ENCODE measurements at regions not wholly inside any gene's neighbourhood (a gene's known extent, or its start where the extent isn't known, plus 50 kb on each side); places are given as distances from the start of the nearest gene placed in this dataset.

DNA sequence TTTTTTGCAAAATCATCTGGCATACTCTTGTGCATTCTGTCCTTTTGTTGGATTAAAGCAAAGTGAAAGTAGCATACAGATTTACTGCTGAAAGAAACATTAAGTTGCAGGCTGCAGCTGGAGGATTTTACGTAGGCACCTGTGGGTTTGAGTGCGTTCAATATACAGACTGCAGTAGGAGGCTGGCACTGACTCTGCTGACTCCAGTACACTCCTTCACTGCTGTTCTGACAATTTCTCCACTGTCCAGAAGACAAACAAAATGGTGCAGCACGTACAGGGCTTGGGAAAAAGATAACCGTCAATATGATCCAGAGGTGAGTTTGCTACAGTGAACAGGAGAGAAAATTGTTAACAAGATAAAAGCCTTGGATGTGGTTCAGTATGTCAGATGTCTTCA lies 73.3 kb downstream of the TANC2 start:
- H3K36me3 Mint-ChIP-seq (ENCODE audit: insufficient read depth), result no peaks in the 10 kb centered on the region
- DNase-seq (ENCODE audit: low spot score, unreplicated experiment), result no peak
- H3K4me3 Mint-ChIP-seq (ENCODE audit: low read depth), result no peak overlapping the region
- TF ChIP-seq, protein P1, sequence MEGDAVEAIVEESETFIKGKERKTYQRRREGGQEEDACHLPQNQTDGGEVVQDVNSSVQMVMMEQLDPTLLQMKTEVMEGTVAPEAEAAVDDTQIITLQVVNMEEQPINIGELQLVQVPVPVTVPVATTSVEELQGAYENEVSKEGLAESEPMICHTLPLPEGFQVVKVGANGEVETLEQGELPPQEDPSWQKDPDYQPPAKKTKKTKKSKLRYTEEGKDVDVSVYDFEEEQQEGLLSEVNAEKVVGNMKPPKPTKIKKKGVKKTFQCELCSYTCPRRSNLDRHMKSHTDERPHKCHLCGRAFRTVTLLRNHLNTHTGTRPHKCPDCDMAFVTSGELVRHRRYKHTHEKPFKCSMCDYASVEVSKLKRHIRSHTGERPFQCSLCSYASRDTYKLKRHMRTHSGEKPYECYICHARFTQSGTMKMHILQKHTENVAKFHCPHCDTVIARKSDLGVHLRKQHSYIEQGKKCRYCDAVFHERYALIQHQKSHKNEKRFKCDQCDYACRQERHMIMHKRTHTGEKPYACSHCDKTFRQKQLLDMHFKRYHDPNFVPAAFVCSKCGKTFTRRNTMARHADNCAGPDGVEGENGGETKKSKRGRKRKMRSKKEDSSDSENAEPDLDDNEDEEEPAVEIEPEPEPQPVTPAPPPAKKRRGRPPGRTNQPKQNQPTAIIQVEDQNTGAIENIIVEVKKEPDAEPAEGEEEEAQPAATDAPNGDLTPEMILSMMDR (IDR thresholded peaks at IDR 0.05; ENCODE audit: unreplicated experiment), result no peak
- H3K27me3 Mint-ChIP-seq, result no peaks in the 10 kb centered on the region
- no peak overlapping the region for H3K27ac Mint-ChIP-seq
- peaks cover under 1% of the 10 kb centered on the region for H3K9me3 Mint-ChIP-seq (ENCODE audit: low read depth)
- peaks cover 12% of the 10 kb centered on the region for H3K4me1 Mint-ChIP-seq (ENCODE audit: low read depth)

GRCh38 chr17:63039899-63040602 lies 74.0 kb downstream of the TANC2 start:
- H3K27me3 Mint-ChIP-seq, result no peaks in the 10 kb centered on the region

DNA sequence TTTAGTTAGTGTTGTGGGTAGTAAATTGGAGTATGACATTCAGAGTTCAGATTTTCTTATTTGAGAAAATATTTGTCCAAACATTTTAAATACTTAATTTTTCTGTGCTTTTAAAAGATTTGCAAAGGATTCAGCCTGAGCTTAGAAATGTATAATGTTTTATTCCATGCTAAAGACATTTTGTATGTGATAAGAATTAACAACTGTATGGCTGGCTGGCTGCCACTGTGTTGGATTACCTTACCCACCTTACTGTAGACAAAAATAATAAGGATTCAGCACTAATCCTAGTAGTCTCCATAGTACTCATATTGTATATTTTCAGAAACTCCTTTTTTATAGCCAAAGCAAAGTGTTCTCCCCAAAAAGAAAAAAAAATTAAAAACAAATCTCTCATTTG lies 74.8 kb downstream of the TANC2 start:
- peaks cover 12% of the 10 kb centered on the region for H3K4me1 Mint-ChIP-seq (ENCODE audit: low read depth)
- TF ChIP-seq, protein P1 (IDR thresholded peaks at IDR 0.05; ENCODE audit: unreplicated experiment), result no peak
- H3K4me3 Mint-ChIP-seq (ENCODE audit: low read depth), result no peak overlapping the region
- no peaks in the 10 kb centered on the region for H3K27me3 Mint-ChIP-seq
- no peaks in the 10 kb centered on the region for H3K36me3 Mint-ChIP-seq (ENCODE audit: insufficient read depth)
- H3K27ac Mint-ChIP-seq, result no peak overlapping the region
- no peaks in the 10 kb centered on the region for H3K9me3 Mint-ChIP-seq (ENCODE audit: low read depth)
- DNase-seq (ENCODE audit: low spot score, unreplicated experiment), result no peak

More at GRCh38 chr17:63039899-63040602, 74.0 kb downstream of the TANC2 start:
- TF ChIP-seq, protein P1 (IDR thresholded peaks at IDR 0.05; ENCODE audit: unreplicated experiment), result no peak
- H3K27ac Mint-ChIP-seq, result no peak overlapping the region
- H3K36me3 Mint-ChIP-seq (ENCODE audit: insufficient read depth), result no peaks in the 10 kb centered on the region
- H3K4me3 Mint-ChIP-seq (ENCODE audit: low read depth), result no peak overlapping the region
- DNase-seq (ENCODE audit: low spot score, unreplicated experiment), result no peak
- peaks cover 12% of the 10 kb centered on the region for H3K4me1 Mint-ChIP-seq (ENCODE audit: low read depth)
- H3K9me3 Mint-ChIP-seq (ENCODE audit: low read depth), result no peaks in the 10 kb centered on the region

DNA sequence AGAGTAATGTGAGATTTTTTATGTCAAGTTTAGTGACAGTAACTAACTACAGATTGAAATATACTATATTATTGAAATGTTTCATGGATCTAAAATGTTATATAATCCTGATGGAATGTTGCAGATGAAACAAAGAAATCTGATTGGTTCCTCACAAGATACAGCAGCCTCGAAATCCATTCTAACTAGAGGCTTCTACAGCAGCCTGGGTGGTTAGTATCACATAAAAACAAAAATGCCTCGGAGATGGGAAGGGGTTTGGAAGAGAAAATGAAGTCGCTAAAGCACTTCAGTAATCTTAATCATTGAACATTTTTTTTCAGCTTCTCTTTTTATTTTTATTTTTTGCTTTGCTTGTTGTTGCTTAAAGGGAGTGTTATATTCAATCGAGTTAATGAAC lies 75.2 kb downstream of the TANC2 start:
- no peak for DNase-seq (ENCODE audit: low spot score, unreplicated experiment)
- H3K27me3 Mint-ChIP-seq, result no peaks in the 10 kb centered on the region
- H3K4me3 Mint-ChIP-seq (ENCODE audit: low read depth), result no peak overlapping the region
- H3K4me1 Mint-ChIP-seq (ENCODE audit: low read depth), result peaks cover 12% of the 10 kb centered on the region
- TF ChIP-seq, protein P1 (IDR thresholded peaks at IDR 0.05; ENCODE audit: unreplicated experiment), result no peak
- H3K36me3 Mint-ChIP-seq (ENCODE audit: insufficient read depth), result no peaks in the 10 kb centered on the region
- no peaks in the 10 kb centered on the region for H3K9me3 Mint-ChIP-seq (ENCODE audit: low read depth)
- no peak overlapping the region for H3K27ac Mint-ChIP-seq

DNA sequence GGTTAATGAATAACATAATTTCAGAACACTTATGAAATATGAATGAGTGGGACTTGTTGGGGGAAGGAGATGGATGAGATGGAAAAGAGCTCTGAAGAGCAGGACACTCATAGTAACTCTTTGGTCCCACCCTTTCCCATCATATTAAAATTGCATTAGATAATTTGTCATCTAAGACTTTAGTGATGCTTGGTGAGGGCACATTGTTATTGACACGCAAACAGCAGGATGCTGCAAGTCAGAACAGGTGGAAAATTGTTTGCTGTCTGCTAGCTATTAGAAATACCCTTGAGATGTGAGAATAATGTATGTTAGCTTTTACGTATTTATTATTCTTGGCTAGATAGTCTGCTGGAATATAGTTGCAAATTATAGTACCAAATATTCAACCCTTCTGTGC lies 75.7 kb downstream of the TANC2 start:
- no peaks in the 10 kb centered on the region for H3K27me3 Mint-ChIP-seq
- peaks cover 12% of the 10 kb centered on the region for H3K4me1 Mint-ChIP-seq (ENCODE audit: low read depth)
- no peak overlapping the region for H3K4me3 Mint-ChIP-seq (ENCODE audit: low read depth)
- TF ChIP-seq, protein P1 (IDR thresholded peaks at IDR 0.05; ENCODE audit: unreplicated experiment), result no peak
- no peaks in the 10 kb centered on the region for H3K9me3 Mint-ChIP-seq (ENCODE audit: low read depth)
- no peak for DNase-seq (ENCODE audit: low spot score, unreplicated experiment)
- H3K27ac Mint-ChIP-seq, result no peak overlapping the region
- no peaks in the 10 kb centered on the region for H3K36me3 Mint-ChIP-seq (ENCODE audit: insufficient read depth)
